HCT116 (cell line): ENCODE measurements at regions not wholly inside any gene's neighbourhood (a gene's known extent, or its start where the extent isn't known, plus 50 kb on each side); places are given as distances from the start of the nearest gene placed in this dataset.

ENCODE experiments used
- EZH2phosphoT487 ChIP-seq: fragments of 200-600 bp; IDR thresholded peaks from 2 replicates; pipeline ENCODE4 v1.6.1; 2018; ENCODE audit warnings: antibody characterized with exemption, borderline replicate concordance
- JUND ChIP-seq: IDR thresholded peaks from 2 replicates; pipeline ENCODE4 v1.6.1; 2012
- POLR2A ChIP-seq: IDR thresholded peaks from 2 replicates; pipeline ENCODE4 v1.7.0; 2011; ENCODE audit warnings: borderline replicate concordance; ENCODE audit not compliant: insufficient read depth, insufficient read length; ENCODE audit errors: extremely low read depth
- RAD21 ChIP-seq: IDR thresholded peaks from 2 replicates; pipeline ENCODE4 v1.6.1; 2012; ENCODE audit warnings: low read depth, mild to moderate bottlenecking
- ZFX ChIP-seq: fragments of 450-650 bp; IDR thresholded peaks from 2 replicates; pipeline ENCODE4 v1.6.1; 2017
- ZNF274 ChIP-seq: fragments of 200-500 bp; sonication (Bioruptor generic); IDR thresholded peaks from 2 replicates; pipeline ENCODE4 v1.6.1; 2014; ENCODE audit warnings: mild to moderate bottlenecking, low read depth, low read length, inconsistent platforms
- TF ChIP-seq, protein P1 (sequence below), 3 experiments: fragments of 200-600 bp in 1 of 3; sonication (generic) in 1 of 3; IDR thresholded peaks in 2 of 3; conservative IDR thresholded peaks in 1 of 3; 2 replicates each; pipeline ENCODE4 v1.5.1; 2012 to 2017; ENCODE audit warnings: low read depth in 2 of 3, low read length in 2 of 3, antibody characterized with exemption in 1 of 3, borderline replicate concordance in 1 of 3, control low read depth in 1 of 3, mild to moderate bottlenecking in 1 of 3, mixed read lengths in 1 of 3, mixed run types in 1 of 3, moderate library complexity in 1 of 3; ENCODE audit not compliant: insufficient read depth in 1 of 3
- TF ChIP-seq, protein P2 (sequence below): IDR thresholded peaks from 2 replicates; pipeline ENCODE4 v1.6.1; 2012
- TF ChIP-seq, protein P3 (sequence below): IDR thresholded peaks from 2 replicates; pipeline ENCODE4 v1.6.1; 2012; ENCODE audit warnings: low read depth

DNA sequence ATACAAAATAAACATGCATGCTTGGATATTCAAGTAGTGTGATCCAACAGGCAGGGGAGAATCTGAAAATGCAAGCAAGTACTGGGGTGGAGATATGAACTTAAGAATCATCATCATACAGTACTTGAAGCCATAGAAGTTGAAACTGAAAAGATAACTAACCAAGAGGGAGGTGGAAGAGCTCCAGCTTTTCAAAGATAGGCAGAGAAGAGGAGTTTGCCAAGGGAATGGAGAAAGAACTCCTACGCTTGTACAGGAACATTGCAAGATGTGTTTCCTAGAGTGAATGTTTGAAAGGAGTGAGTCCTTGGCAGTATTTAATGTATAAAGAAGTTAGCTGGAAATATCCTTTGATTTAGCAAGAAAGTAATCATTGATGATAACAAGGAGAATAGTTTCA, 106.2 kb upstream of the FRMPD4 start:
- TF ChIP-seq, protein P1, sequence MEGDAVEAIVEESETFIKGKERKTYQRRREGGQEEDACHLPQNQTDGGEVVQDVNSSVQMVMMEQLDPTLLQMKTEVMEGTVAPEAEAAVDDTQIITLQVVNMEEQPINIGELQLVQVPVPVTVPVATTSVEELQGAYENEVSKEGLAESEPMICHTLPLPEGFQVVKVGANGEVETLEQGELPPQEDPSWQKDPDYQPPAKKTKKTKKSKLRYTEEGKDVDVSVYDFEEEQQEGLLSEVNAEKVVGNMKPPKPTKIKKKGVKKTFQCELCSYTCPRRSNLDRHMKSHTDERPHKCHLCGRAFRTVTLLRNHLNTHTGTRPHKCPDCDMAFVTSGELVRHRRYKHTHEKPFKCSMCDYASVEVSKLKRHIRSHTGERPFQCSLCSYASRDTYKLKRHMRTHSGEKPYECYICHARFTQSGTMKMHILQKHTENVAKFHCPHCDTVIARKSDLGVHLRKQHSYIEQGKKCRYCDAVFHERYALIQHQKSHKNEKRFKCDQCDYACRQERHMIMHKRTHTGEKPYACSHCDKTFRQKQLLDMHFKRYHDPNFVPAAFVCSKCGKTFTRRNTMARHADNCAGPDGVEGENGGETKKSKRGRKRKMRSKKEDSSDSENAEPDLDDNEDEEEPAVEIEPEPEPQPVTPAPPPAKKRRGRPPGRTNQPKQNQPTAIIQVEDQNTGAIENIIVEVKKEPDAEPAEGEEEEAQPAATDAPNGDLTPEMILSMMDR (IDR thresholded peaks at IDR 0.05 in 2 of 3, conservative IDR thresholded peaks at IDR 0.05 in 1 of 3; ENCODE audit: borderline replicate concordance in 1 of 3, insufficient read depth in 1 of 3, low read depth in 2 of 3, low read length in 2 of 3) = no peak
- TF ChIP-seq POLR2A (no peak), RAD21 (no peak), JUND (no peak), ZFX (no peak), ZNF274 (no peak), EZH2phosphoT487 (no peak)
- TF ChIP-seq, protein P2, sequence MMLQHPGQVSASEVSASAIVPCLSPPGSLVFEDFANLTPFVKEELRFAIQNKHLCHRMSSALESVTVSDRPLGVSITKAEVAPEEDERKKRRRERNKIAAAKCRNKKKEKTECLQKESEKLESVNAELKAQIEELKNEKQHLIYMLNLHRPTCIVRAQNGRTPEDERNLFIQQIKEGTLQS = no peak
- TF ChIP-seq, protein P3, sequence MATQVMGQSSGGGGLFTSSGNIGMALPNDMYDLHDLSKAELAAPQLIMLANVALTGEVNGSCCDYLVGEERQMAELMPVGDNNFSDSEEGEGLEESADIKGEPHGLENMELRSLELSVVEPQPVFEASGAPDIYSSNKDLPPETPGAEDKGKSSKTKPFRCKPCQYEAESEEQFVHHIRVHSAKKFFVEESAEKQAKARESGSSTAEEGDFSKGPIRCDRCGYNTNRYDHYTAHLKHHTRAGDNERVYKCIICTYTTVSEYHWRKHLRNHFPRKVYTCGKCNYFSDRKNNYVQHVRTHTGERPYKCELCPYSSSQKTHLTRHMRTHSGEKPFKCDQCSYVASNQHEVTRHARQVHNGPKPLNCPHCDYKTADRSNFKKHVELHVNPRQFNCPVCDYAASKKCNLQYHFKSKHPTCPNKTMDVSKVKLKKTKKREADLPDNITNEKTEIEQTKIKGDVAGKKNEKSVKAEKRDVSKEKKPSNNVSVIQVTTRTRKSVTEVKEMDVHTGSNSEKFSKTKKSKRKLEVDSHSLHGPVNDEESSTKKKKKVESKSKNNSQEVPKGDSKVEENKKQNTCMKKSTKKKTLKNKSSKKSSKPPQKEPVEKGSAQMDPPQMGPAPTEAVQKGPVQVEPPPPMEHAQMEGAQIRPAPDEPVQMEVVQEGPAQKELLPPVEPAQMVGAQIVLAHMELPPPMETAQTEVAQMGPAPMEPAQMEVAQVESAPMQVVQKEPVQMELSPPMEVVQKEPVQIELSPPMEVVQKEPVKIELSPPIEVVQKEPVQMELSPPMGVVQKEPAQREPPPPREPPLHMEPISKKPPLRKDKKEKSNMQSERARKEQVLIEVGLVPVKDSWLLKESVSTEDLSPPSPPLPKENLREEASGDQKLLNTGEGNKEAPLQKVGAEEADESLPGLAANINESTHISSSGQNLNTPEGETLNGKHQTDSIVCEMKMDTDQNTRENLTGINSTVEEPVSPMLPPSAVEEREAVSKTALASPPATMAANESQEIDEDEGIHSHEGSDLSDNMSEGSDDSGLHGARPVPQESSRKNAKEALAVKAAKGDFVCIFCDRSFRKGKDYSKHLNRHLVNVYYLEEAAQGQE = no peak
